ENCODE measurements at regions not wholly inside any gene's neighbourhood (a gene's known extent, or its start where the extent isn't known, plus 50 kb on each side); places are given as distances from the start of the nearest gene placed in this dataset.

DNA sequence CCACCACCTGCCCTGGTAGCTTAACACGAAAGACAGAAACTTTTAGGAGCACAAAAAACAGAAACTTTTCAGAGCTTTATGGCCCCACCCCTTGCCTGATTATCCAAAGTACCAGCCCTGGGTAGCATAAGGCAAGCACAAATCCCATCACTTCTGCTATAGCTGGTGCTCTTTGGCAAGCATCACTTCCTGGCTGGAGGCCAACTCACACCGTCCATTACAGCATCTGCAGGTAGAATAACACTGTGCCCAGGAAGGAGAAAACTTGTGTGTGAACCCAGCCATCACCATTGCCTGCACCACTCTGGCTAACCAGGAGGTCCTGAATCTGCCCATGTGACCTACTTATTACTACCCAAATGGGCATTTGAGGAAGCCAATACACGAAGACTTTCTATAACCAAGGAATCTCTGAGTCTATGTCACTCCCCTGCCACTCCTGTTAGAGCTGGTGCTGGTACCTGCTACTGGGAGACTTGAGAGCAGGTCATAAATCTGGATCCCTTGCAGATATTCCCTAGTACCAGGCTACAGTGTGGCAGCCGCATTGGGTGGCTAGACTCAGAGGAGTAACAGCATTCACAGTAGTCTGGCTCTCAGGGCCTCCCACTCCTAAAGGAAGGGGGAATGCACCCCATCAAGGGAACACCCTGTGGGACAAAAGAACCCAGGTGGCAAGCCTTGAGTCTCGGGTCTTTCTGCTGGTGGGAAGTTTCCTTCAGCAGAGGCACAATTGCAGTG, 73.3 kb upstream of the AKAP13 start:
- intact Hi-C loops (cut with micrococcal nuclease): no loop called here

DNA sequence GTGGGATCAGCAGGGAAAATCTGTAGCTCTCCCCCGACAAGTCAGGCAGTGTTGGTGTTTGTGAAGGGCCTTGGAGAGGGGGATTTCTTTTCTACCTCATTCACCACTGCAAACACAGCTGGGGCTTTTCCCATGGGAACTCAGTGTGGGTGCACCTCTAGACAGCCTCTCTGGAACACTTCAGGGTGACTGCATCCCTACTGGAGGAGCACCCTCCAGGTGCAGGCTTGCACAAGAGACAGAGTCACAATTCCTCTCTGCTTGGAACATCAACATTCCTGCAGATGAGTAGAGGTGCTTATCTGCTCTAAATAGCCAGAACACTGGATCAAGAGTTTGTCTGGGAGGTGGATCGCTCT, 72.7 kb upstream of the AKAP13 start:
- intact Hi-C loops (cut with micrococcal nuclease): no loop called here

DNA sequence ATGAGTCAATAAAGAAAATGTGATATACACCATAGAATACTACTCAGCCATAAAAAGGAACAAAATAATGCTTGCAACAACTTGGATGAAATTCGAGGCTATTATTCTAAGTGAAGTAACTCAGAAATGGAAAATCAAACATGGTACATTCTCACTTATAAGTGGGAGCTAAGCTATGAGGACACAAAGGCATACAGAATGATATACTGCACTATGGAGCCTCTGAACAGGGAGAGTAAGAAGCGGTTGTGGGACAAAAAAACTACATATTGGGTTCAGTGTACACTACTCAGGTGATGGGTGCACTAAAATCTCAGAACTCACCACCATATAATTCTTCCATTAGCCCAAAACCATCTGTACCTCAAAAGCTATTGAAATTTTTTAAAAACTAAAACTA, 68.8 kb upstream of the AKAP13 start:
- intact Hi-C loops (cut with micrococcal nuclease): no loop called here

DNA sequence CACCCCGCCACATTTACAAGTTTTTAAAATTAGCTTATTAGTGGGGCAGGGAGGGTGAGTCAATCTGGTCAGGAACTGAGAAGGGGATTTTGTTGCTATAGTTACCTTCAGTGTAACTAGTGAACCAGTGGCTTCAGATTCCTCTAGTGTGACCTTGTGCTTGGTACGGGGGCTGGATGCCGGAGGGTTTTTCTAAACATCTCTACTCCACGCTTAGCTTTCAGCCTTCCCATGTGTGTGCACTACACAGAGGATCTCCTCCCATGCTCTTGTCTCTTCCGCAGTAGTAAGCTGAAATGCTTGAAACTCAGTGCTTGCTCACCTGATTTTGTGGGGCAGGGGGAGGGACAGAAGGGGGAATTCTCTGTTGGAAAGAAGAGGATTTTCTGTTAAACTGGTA, 67.9 kb upstream of the AKAP13 start:
- intact Hi-C loops (cut with micrococcal nuclease): no loop called here

DNA sequence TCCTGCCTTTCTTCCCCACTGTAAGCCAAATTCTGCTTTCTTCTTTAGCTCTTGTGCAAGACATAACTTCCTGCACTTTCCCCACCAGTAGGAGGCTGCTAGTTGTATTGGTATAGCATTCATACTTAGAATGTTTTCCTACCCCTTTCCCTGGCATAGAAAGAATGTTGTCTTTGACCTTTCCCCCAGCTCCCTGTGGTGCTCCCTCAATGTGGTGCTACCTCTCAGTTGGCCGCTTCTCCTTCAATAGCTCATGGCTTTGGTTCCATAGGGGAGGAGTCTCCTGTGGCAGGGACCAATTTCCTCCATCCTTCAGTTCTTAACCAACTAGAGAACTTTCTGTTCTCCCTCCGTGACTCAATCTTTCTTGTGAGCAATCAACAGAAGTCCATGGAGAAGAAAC, 67.5 kb upstream of the AKAP13 start:
- intact Hi-C loops (cut with micrococcal nuclease): no loop called here

DNA sequence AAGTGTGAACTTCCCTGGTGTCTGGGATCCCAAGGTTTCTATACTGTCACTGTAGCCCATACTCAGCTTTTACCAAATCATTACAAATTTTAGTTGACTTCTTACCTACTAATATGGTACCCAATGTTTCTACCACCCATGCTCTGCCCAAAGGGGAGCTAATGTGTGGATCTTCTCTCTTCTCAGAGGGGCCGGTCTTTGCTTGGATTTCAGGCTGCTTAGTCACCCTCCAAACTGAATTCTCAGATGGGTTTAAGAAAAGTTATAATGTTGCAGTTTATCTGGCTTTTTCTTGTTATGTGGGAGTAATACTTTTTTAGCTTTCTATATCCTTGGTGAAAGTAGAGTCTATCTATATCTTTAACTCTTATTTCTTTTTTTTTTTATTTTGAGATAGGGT, 67.1 kb upstream of the AKAP13 start:
- intact Hi-C loops (cut with micrococcal nuclease): no loop called here

DNA sequence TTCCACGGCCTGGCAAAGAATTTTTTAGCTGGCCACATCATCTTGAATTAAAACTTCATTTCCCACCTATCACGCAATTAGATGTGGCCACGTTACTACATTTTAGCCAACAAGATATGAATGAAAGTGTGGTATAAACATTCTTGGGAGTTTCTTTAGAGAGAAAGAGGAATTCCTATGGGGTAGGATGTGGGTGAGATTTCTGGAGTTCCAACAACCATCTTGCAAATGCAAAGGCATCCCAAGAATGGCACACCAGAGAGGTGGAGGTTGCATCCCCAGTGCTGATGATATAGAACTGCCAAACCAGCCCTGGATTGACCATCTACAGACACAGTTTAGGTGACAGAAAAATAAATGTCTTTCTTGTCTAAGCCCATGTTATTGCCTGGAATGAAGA, 66.3 kb upstream of the AKAP13 start:
- intact Hi-C loops (cut with micrococcal nuclease): no loop called here

DNA sequence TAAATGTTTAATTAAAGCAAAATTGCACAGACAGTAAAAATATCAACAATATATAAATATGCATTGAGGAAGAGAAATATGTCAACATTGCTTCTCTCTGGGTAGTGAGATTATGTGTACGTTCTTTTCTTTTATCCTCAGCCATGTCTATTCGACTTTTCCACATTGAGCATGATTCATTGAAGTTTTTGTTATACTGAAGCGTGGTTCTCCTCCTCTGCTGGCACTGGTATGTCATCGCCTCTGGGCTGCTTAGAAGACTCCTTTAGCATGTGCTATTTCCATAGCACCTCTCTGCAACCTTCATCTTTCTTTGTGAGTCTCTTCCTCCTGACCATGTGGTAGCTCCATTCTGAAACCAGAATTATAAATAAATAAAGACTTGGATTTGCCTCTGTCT, 65.8 kb upstream of the AKAP13 start:
- intact Hi-C loops (cut with micrococcal nuclease): loop anchor here (5.0 kb wide), 2 partner anchors 68 to 98 kb away; partner anchors contain the start of gene AKAP13

DNA sequence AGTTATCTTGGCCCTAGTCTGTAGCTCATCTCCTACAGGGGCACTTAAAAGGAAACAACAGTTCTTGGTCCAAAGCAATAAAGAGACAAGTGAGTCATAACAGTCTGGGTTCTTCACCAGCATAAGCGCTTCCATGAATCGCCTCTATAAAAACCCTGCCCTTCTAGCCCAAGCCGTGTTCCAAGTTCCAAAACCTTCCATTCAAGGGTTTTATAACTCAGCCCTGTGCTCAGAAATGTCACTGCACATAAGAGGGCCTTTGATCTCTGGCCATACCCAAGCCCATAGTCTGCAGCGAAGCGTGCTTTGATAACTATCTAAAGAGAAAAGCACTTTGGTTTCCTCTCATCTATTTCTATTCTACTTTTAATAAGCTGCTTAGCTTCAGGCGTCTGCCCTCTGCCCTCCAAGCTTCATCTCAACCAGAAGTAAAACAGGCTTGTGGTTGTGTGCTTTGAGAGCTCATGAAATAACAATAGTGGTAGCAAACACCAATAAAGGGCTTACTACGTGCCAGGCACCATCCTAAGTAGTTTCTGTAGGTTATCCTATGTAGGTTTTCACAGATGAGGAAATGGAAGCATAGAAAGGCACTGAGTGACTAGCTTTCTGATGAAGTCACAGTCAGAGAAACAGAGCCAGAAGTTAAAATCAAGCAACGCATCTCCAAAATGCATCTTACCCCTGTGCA, 64.0 kb upstream of the AKAP13 start:
- intact Hi-C loops (cut with micrococcal nuclease): loop anchor here (1.0 to 5.0 kb wide), 3 partner anchors 15 to 96 kb away; partner anchors contain the start of gene AKAP13

DNA sequence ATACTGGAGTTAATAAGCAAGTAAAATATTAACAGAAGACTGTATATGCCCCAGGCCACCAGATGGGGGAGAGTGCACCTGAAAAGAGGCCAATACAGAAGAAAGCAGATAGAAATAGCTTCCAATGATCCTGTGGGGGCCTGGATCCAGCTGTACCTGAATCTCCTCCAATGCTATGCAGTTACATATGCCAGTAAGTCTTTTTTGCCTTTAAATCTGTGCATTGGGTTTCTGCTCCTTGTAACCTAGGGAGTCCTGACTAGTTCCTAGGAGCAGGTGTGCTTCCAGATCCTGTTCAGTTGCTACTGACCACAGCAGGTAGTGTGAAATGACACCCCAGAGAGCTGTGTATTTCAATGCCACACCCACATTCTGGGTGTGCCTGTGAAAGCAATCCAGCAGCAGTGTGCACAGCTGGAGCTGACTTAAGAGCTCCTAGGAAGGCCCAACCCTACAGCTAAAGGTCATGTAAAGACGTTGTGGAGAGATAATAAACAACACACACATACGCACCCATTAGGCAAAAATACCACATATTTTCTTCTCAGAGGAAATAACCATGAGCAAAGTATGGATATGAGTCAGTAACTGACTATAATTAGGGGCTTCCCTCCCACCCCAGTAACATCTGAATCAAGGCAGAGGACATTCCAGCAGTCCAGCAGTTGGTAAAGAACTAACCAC, 62.2 kb upstream of the AKAP13 start:
- intact Hi-C loops (cut with micrococcal nuclease): loop anchor here (5.0 kb wide), 2 partner anchors 64 to 94 kb away; partner anchors contain the start of gene AKAP13

DNA sequence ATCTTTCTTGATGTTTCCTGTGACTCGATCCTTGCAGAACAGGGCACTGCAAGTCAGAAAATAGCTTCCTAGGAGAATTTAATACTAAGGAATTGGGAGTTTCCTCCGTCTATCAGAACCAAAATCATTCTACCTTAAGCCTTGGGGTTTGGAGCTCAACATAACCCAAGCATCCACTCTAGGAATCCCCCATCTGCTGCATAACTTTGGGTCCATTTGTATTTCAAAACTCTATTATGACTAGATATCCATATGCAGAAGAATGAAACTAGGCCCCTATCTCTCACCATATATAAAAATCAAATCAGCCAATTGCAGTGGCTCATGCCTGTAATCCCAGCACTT, 61.7 kb upstream of the AKAP13 start:
- intact Hi-C loops (cut with micrococcal nuclease): loop anchor here (5.0 kb wide), 2 partner anchors 64 to 94 kb away; partner anchors contain the start of gene AKAP13

DNA sequence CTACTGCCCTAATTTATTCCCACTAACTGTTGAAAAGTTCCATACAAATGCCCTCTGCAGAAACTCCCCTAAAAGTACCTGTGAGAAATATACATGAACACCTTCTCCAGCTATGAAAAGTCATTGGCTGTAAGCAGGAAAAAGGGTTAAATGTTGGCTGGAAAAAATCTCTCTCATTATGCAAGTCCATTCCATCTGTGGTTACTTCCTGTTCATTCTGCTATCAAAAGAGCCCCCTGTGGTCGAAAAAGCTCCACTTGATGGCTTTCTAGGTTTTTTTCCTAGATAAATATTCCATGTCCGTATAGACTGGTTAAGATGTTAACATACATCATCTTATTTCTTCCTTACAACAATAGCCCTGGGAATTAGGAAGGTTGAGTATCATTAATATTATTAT, 56.2 kb upstream of the AKAP13 start:
- intact Hi-C loops (cut with micrococcal nuclease): no loop called here

DNA sequence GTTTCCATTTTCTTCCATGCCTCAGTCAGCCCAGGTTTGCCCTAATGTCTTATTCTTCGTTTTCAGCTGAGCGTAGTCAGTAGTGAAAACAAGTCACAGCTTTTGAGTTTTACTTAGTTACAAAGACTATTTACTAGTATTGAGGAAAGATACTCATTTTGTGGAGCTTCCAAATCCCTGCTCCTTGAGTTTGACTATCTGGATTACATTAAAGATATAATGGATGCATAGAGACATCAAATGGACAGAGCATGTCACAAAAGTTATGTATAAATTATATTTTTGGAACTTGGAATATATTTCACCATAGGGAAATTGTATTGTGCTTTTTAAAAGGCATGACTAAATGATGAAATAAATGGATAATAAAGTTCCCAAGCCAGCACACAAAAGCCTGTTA, 54.6 kb upstream of the AKAP13 start:
- intact Hi-C loops (cut with micrococcal nuclease): no loop called here

DNA sequence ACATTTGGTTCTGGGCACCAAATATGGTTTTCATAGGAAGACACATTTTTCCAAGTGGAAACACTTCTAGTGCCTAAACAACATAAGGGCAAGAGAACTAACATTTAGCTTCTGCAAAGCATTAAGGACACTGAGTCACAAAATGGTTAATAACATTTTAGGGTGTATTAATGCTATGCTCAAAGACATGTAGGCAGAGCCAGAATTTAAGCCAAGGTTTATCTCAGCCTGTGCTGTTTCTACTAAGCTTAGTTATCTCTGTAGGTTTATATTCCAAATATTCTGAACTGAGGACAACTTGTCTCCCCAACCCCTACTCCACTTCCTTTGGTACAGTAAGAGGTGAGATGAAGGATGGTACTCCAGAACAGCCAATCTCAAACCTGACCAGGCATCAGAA, 54.1 kb upstream of the AKAP13 start:
- intact Hi-C loops (cut with micrococcal nuclease): no loop called here

DNA sequence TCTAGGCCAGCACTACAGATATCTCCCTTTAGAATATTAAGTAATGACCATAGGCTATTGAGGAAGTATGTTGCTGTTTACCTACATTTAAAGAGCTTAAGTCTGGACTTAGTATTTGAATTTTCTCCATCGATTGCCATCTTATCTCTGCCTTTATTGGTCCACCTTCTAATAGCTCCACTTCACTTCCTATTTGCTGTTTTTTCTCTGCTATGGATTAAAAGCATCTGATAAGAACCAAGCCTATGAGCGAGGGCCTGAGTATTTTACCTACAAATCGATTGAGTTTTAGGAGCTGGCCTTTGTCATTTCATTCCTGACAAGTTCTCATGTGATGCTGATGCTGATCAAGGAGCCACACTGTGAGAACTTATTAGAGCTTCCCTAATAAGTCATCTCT, 52.6 kb upstream of the AKAP13 start:
- intact Hi-C loops (cut with micrococcal nuclease): no loop called here

DNA sequence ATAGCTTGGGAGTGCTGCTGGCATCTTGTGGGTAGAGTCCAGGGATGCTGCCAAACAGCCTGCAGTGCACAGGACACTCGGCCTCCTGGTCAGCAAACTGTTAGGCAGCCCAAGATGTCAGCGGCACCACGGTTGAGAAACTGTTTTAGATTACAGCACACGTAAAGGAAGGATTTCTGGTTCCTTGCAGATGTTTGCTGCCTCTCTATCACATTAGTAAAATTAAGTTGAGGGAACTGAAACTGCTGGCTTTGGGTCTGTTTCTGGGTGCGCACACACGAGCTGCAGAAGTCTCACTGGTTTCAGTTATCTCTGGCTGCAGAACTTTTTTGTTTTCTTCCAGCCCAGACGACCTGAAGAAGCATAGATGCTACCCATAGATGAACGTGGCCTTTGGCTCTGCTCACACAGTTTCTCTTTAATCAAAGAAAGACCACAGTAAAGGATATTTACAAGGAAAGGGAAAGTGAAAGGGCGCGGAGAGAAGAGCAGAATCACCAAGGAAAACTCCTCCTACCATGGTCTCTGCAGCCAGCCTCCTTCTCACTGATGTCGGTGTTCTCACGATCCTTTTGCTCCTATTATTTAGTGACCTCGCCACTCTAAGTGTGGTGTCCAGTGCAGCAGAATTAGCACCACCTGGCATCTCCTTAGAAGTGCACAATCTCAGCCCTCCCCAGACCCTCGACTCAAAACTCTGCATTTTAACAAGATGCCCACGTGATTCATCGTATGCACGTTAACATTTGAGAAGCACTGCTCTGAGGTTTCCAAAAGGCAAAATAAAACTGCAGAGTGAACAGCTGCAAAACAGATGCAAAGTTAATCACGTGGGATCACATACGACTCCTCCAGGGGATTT, 50.6 kb upstream of the AKAP13 start:
- intact Hi-C loops (cut with micrococcal nuclease): loop anchor here (1.0 to 10.0 kb wide), 6 partner anchors 33 to 378 kb away; partner anchors contain the start of gene AKAP13
